Right cardiac atrium (tissue), 5 donors: ENCODE measurements at regions not wholly inside any gene's neighbourhood (a gene's known extent, or its start where the extent isn't known, plus 50 kb on each side); places are given as distances from the start of the nearest gene placed in this dataset.

ENCODE experiments used
- ATAC-seq, 2 donors: fragments of 200-7000 bp; cut with Tn5 transposase; one replicate each; pipeline versions ENCODE4 v1.8.0 to v1.9.1; 2020; ENCODE audit warnings: moderate library complexity in 2 of 2, mild to moderate bottlenecking in 1 of 2
- DNase-seq, 3 donors: peaks; one replicate each; pipeline ENCODE4 v3.0.0-alpha.2; 2020
- H3K27ac ChIP-seq: one replicate; pipeline ENCODE4 v1.5.1; 2013; ENCODE audit warnings: mild to moderate bottlenecking, low read length, control low read depth, moderate library complexity
- H3K27me3 ChIP-seq: one replicate; pipeline ENCODE4 v1.6.1; 2013; ENCODE audit not compliant: control insufficient read depth, insufficient read depth
- H3K4me1 ChIP-seq: one replicate; pipeline ENCODE4 v1.6.1; 2013; ENCODE audit warnings: low read length; ENCODE audit not compliant: control insufficient read depth, insufficient read depth
- H3K4me3 ChIP-seq: one replicate; pipeline ENCODE4 v1.5.1; 2013; ENCODE audit warnings: low read length, control low read depth
- H3K9me3 ChIP-seq: one replicate; pipeline ENCODE4 v1.6.1; 2013; ENCODE audit warnings: low read length; ENCODE audit not compliant: control insufficient read depth
- WGBS: extraction: QIAGEN DNeasy Blood & Tissue Kit; methylation state at CpG from one replicate; pipeline ENCODE4 v1.1.7; 2013; 5-methylcytosine and 5-hydroxymethylcytosine counted together
- intact Hi-C, 4 donors: fragments of 100-400 bp; cut with DNase I; formaldehyde crosslinking; loops; one replicate each; pipeline versions ENCODE4 v1.11.0 to v1.14.0; 2022 to 2023
- donor health status: healthy with polysubstance abuse.
- donor health status: DM: no; HTN: yes; CAD: no.
- donor health status: DM: no; HTN: no; CAD: no.
- donor health status: DM: no; HTN: yes; CAD: no; lungs with severe emphysema.
- donor health status: DM: yes; HTN: yes; CAD: no.

DNA sequence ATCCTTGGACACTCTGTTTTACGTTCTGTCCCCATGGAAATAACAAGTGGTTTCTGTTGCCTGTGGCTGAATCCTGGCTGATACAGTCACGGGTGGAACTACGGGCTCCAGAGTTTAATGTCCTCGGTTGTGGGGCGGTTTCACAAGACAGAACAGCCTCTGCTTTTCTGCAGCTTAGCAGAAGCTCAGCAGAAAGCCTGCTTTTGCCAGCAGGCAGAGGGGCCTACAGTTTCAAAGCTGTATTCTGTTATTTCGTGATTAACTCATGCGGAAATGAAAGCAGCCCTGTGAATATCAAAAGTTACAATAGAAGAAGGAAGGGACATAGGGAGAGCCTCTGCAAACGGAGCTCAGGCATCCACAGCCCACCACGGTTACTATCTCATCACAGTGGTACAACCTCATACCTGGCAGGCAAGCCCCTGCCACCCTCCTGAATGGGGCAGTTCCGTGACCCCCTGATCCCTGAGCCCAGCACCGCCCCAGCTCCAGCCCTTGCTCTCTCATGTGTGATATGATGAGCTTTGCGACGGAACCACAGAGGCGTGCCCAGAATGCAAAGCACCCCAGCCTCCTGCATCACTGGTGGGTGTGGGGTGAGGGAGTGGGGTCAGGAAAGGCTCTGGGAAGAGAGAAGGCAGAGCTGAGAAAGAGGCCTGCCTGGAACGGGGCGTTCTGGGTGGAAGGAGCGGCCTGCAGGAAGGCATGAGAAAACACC lies 360.6 kb downstream of the BRD1 start:
- no peak for ATAC-seq

DNA sequence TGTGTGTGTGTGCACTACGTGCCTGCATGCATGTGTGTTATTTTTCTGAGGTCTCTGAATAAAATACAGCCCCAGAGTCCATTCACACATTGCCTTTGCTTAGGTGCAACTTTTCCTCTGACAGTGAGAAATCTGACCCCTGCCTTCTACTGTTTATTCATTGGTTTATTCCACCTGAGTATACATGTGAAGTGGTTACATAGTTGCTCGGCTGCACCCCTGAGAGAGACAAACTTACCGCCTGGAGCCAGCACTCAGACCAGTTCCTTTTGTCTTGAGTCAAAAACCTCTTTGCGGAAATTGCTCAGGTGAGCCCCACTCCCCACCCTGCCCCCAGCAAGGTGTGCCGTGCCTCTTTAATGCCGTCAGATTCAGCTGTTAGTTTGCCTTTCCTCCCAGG lies 363.6 kb downstream of the BRD1 start:
- Histone ChIP-seq H3K4me1 (no peaks in the 10 kb centered on the region), H3K27ac (no peak overlapping the region), H3K4me3 (no peak overlapping the region), H3K9me3 (no peaks in the 10 kb centered on the region), H3K27me3 (no peaks in the 10 kb centered on the region)
- ATAC-seq (no peak), DNase-seq (no peak)
- intact Hi-C loops: loop anchor here in 1 of 4 donors (10.0 kb wide), 1 partner anchor 69 kb away; no protein-coding TSS in a partner anchor
- 80% methylated on average over 6 of the region's 6 CpGs for WGBS

More for the DNA sequence above, 360.6 kb downstream of the BRD1 start:
- Histone ChIP-seq H3K4me3 (no peak overlapping the region), H3K4me1 (no peaks in the 10 kb centered on the region), H3K27me3 (no peaks in the 10 kb centered on the region), H3K27ac (no peak overlapping the region), H3K9me3 (no peaks in the 10 kb centered on the region)
- 77% methylated on average over 17 of the region's 17 CpGs for WGBS
- intact Hi-C loops: loop anchor here in 1 of 4 donors (10.0 kb wide), 1 partner anchor 72 kb away; no protein-coding TSS in a partner anchor
- no peak for DNase-seq

DNA sequence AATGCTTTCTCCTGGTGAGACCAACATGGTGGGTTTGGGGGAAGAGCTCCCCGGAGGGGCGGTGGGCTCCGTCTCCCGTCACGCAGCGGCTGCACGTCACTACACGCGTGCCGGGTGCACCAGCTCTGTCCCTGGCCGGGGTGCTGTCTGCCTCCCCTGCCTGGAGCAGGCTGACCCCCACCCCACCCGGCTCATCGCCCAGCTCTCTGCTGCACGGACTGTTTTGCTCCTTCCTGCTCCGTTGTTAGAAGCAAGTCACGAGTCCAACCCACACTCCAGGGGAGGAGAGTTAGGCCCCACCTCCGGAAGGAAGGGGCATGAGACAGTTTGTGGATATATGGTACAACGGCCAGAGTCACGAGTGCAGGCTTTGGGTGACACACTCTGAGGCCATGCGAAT lies 364.9 kb downstream of the BRD1 start:
- H3K27me3 ChIP-seq: no peaks in the 10 kb centered on the region
- H3K9me3 ChIP-seq: no peaks in the 10 kb centered on the region
- intact Hi-C loops: loop anchor here in 1 of 4 donors (10.0 kb wide), 1 partner anchor 68 kb away; no protein-coding TSS in a partner anchor
- DNase-seq (no peak), ATAC-seq (no peak)
- H3K4me3 ChIP-seq: no peak overlapping the region
- 75% methylated on average over 20 of the region's 20 CpGs for WGBS
- H3K27ac ChIP-seq: no peak overlapping the region
- H3K4me1 ChIP-seq: no peaks in the 10 kb centered on the region

DNA sequence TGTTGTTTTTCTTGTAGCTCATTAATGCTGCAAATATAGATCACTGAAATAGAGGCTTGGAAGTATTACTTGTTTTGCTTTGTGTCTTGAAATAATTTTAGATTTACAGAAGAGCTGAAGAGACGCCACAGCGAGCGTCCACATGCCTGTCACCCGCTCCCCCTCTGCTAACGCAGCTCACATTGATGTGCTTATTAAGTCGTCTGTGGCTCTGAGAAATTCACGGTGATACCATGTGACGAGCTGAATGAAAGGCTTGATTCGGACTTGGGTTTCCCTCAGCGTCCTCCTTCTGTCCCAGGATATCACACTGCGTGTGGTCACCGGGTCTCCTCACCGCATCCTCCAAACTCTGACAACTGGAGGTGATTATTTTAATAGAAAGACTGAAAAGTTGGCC lies 365.4 kb downstream of the BRD1 start:
- intact Hi-C loops: loop anchor here in 1 of 4 donors (10.0 kb wide), 1 partner anchor 67 kb away; no protein-coding TSS in a partner anchor

DNA sequence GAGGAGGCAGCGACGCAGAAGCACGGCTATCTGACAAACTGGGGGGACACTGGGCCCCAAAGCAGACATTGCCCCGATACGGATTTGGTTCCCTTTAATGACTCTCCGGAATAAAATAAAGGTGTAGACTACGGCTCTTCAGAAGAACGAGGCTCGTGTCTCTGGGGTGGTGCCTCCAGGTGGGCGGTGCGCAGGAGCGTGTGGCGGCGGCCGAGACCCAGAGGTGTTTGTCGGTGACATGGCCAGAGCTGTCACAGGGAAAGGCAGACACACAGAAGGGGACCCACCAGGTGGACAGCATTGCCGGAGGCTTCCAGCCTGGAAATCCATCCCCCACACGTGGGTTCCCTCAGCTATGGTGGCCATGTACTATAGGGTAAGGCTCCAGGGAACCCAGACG lies 366.0 kb downstream of the BRD1 start:
- ATAC-seq (no peak), DNase-seq (no peak)
- no peaks in the 10 kb centered on the region for H3K4me1 ChIP-seq
- H3K9me3 ChIP-seq: no peaks in the 10 kb centered on the region
- no peak overlapping the region for H3K27ac ChIP-seq
- intact Hi-C loops: loop anchor here in 1 of 4 donors (10.0 kb wide), 1 partner anchor 67 kb away; no protein-coding TSS in a partner anchor
- 90% methylated on average over 19 of the region's 19 CpGs for WGBS
- H3K4me3 ChIP-seq: no peak overlapping the region
- H3K27me3 ChIP-seq: no peaks in the 10 kb centered on the region

More for the DNA sequence above, 365.4 kb downstream of the BRD1 start:
- Histone ChIP-seq H3K4me3 (no peak overlapping the region), H3K9me3 (no peaks in the 10 kb centered on the region), H3K27ac (no peak overlapping the region), H3K27me3 (no peaks in the 10 kb centered on the region), H3K4me1 (no peaks in the 10 kb centered on the region)
- WGBS: 80% methylated on average over 13 of the region's 13 CpGs
- ATAC-seq: no peak
- no peak for DNase-seq

DNA sequence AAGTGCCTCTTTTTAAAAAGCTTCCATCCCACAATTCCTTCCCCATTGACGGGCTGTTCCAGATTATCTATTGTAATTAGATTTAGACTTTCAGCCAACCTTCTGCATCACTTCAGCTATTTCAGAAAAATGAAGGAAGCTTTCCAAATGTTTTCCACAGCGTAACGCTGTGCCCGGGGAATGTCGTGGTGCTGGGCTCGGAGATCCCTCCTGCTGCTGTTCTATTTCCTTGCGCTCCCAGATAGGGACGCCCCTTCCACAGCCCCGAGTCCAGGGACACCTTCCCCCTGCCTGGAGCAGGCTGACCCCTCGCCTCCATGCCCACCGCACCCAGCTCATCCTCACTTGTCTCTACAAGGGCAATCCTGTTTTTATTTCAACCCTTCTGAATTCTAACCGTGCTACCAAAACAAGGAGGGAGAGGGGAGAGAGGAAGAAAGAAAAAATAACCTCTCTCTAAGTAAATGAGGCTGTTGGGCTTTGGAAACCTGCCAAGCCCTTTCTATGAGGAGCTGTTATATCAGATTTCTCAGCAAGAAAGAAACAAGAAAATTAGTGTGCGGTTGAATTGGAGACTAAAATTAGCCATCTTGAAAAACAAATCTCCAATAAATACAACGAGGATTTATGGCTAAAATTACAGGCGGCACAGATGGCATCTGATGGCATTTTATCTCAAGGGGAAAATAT lies 366.9 kb downstream of the BRD1 start:
- Histone ChIP-seq H3K4me3 (no peak overlapping the region), H3K4me1 (no peaks in the 10 kb centered on the region), H3K9me3 (no peaks in the 10 kb centered on the region), H3K27ac (no peak overlapping the region), H3K27me3 (no peaks in the 10 kb centered on the region)
- WGBS: 34% methylated on average over 15 of the region's 15 CpGs
- intact Hi-C loops: loop anchor here in 1 of 4 donors (10.0 kb wide), 1 partner anchor 66 kb away; no protein-coding TSS in a partner anchor
- ATAC-seq: no peak
- DNase-seq: no peak

DNA sequence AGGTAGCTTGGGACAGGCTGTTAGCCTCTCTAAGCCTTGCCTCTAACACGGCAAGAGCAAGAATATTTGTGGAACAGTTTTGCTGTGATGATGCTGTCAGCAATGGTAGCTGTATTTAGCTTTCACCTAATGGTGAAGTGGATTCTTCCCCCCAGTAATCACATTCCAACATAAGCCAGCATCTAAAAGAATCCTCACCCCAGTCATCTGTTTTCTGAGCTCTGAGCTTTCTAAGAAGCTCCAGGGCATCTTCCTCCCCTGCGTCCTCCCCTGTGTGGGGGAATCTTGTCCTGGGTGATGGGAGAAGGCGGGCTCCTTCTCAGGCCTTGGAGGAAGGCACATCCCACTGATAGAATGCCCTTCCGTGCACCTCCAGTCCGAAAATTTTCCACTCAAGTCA lies 367.6 kb downstream of the BRD1 start:
- ATAC-seq: no peak
- intact Hi-C loops: loop anchor here in 1 of 4 donors (10.0 kb wide), 1 partner anchor 65 kb away; no protein-coding TSS in a partner anchor
- no peak overlapping the region for H3K4me3 ChIP-seq
- no peaks in the 10 kb centered on the region for H3K4me1 ChIP-seq
- no peak for DNase-seq
- H3K9me3 ChIP-seq: no peaks in the 10 kb centered on the region
- no peaks in the 10 kb centered on the region for H3K27me3 ChIP-seq
- 50% methylated on average over 5 of the region's 5 CpGs for WGBS
- H3K27ac ChIP-seq: no peak overlapping the region

DNA sequence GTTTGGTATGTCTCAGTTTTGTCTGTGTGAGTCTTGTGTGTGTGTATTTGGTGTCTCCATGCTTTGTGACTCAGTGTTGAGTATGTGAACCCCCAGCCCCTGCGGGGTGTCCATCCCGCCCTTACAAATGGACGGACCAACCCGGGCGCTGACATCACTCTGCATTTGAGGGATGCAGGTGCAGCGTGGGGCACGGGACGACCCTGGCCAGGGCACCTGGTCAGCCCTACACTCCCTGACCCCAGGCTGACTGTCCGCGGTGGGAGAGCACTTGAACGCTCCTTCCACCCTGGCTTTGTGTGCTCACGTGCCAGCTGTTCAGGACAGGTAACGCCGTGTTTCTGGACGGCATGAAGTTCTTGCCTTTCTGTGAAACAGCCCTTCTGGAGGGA lies 369.0 kb downstream of the BRD1 start:
- no peak overlapping the region for H3K27ac ChIP-seq
- intact Hi-C loops: no loop called here
- no peak overlapping the region for H3K4me3 ChIP-seq
- ATAC-seq: no peak
- no peaks in the 10 kb centered on the region for H3K4me1 ChIP-seq
- no peaks in the 10 kb centered on the region for H3K27me3 ChIP-seq
- no peak for DNase-seq
- no peaks in the 10 kb centered on the region for H3K9me3 ChIP-seq
- 91% methylated on average over 15 of the region's 15 CpGs for WGBS

DNA sequence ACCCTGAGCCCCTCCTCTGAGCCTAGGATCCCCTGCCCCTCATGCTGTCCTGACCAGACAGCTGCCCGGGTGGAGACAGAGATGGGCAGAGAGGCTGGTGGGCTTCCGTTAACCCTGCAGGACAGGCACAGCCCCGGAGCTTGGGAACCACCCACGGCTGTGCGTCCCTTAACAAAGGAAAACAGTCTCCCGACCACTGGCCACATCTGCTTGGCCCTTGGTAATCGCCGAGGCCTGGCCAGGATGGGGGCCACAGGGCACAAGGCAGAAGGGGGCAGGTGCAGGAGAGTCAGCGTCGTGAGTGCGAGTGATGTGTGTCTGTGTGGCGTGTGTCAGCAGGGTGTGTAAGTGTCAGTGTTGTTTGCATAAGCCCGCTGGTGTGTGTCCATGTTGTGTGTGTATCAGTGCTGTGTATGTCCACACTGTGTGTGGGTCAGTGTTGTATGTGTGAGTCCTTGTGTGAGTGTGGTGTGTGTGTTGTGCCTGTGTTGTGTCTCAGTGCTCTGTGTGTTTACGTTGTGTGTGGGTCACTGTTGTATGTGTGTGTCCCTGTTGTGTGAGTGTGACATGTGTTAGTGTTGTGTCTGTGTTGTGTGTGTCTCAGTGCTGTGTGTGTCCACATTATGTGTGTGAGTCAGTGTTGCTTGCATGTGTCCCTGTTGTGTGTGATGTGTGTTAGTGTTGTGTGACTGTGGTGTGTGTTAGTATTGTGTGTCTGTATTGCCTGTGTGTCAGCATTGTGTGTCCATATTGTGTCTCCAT lies 369.5 kb downstream of the BRD1 start:
- no peaks in the 10 kb centered on the region for H3K9me3 ChIP-seq
- H3K27me3 ChIP-seq: no peaks in the 10 kb centered on the region
- WGBS: 80% methylated on average over 14 of the region's 14 CpGs
- ATAC-seq: no peak
- H3K4me1 ChIP-seq: no peaks in the 10 kb centered on the region
- intact Hi-C loops: no loop called here
- no peak for DNase-seq
- H3K27ac ChIP-seq: no peak overlapping the region
- no peak overlapping the region for H3K4me3 ChIP-seq

DNA sequence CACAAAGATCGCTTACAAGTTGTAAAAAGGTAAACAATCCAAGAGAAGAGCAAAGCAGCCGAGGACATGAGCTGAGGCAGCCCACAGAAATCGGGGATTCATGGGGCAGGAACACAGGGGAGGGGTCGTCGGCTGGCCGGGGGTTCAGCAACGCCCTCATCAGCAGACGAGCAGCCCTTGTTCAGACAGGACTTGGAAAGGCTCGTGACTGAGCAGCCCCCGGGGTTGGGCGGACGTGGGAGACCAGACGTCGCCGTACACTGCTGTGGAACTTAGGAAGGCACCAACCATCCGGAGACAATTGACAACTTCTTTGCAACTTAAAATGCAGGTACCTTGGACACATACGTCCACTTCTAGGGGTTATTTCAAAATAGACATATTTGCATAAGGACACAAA lies 370.5 kb downstream of the BRD1 start:
- ATAC-seq (no peak), DNase-seq (no peak)
- H3K4me3 ChIP-seq: no peak overlapping the region
- H3K4me1 ChIP-seq: no peaks in the 10 kb centered on the region
- intact Hi-C loops: no loop called here
- H3K27ac ChIP-seq: no peak overlapping the region
- WGBS: 59% methylated on average over 17 of the region's 17 CpGs
- H3K9me3 ChIP-seq: no peaks in the 10 kb centered on the region
- no peaks in the 10 kb centered on the region for H3K27me3 ChIP-seq

DNA sequence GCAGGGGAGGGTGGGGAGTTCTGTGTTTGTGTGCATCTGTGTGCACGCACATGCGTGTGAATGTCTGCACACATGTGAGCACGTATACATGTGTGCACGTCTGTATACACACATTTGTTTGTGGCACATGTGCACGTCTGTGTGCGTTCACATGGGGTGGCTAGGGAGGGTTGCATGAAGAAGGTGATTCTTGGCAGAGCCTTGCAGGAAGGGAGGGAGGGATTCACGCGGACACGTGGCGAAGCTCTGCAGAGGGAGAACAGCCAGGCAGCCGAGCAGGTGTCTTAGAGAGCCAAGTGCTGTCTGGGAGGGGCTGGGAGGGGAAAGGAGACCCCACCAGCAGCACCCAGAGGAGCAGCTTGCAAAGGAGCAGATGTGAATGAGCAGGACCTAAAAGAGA lies 372.1 kb downstream of the BRD1 start:
- H3K4me3 ChIP-seq: no peak overlapping the region
- no peaks in the 10 kb centered on the region for H3K4me1 ChIP-seq
- H3K9me3 ChIP-seq: no peaks in the 10 kb centered on the region
- intact Hi-C loops: no loop called here
- 65% methylated on average over 11 of the region's 11 CpGs for WGBS
- DNase-seq: no peak
- no peak for ATAC-seq
- H3K27ac ChIP-seq: no peak overlapping the region
- H3K27me3 ChIP-seq: no peaks in the 10 kb centered on the region
